Tibial nerve (tissue), 4 donors: ENCODE measurements at regions not wholly inside any gene's neighbourhood (a gene's known extent, or its start where the extent isn't known, plus 50 kb on each side); places are given as distances from the start of the nearest gene placed in this dataset.

Source experiments
- DNase-seq, 2 donors: peaks; one replicate each; pipeline ENCODE4 v3.0.0-alpha.2; 2019; ENCODE audit warnings: low spot score in 2 of 2
- H3K27ac ChIP-seq, 4 donors: fragments of 200-600 bp; sonication (generic) in 3 of 4; one replicate each; pipeline ENCODE4 v1.5.1; 2017 to 2019; ENCODE audit warnings: mild to moderate bottlenecking in 1 of 4
- H3K27me3 ChIP-seq, 2 donors: fragments of 200-600 bp; sonication (generic) in 1 of 2; one replicate each; pipeline versions ENCODE4 v1.5.1 to v1.6.0; 2017 to 2019
- H3K36me3 ChIP-seq, 3 donors: fragments of 200-600 bp; sonication (generic); one replicate each; pipeline ENCODE4 v1.5.1; 2018 to 2019
- H3K4me1 ChIP-seq, 4 donors: fragments of 200-600 bp; sonication (generic) in 3 of 4; one replicate each; pipeline ENCODE4 v1.5.1; 2017 to 2019
- H3K4me3 ChIP-seq, 4 donors: fragments of 200-600 bp; sonication (generic) in 3 of 4; one replicate each; pipeline ENCODE4 v1.5.1; 2017 to 2019; ENCODE audit warnings: mild to moderate bottlenecking in 1 of 4, moderate library complexity in 1 of 4
- H3K9me3 ChIP-seq, 4 donors: fragments of 200-600 bp; sonication (generic) in 3 of 4; one replicate each; pipeline ENCODE4 v1.5.1; 2017 to 2019
- EP300 ChIP-seq, 2 donors: sonication (generic); formaldehyde crosslinking; IDR thresholded peaks; one replicate each; pipeline ENCODE4 v1.6.1; 2017; ENCODE audit warnings: antibody characterized with exemption in 2 of 2, mild to moderate bottlenecking in 1 of 2
- POLR2A ChIP-seq, 2 donors: fragments of 450-650 bp; IDR thresholded peaks; one replicate each; pipeline ENCODE4 v1.6.1; 2017; ENCODE audit warnings: antibody characterized with exemption in 2 of 2, mild to moderate bottlenecking in 2 of 2, moderate library complexity in 2 of 2
- WGBS, 2 donors: methylation state at CpG; one replicate each; pipeline ENCODE4 v1.1.5; 2018; 5-methylcytosine and 5-hydroxymethylcytosine counted together
- TF ChIP-seq, protein P1 (sequence below), 5 experiments: fragments of 200-600 bp in 3 of 5; fragments of 450-650 bp in 2 of 5; sonication (generic) in 3 of 5; IDR thresholded peaks; one replicate each; pipeline ENCODE4 v1.5.1; 2016 to 2019; ENCODE audit warnings: antibody characterized with exemption in 5 of 5, mild to moderate bottlenecking in 3 of 5, moderate library complexity in 2 of 5

GRCh38 chr2:53347269-53347668 lies 420.3 kb upstream of the CHAC2 start:
- WGBS, 2 donors = 83 to 84% methylated on average over 3 of the region's 3 CpGs
- Histone ChIP-seq H3K27me3 (no peaks in the 10 kb centered on the region), H3K4me1 (no peaks in the 10 kb centered on the region)

GRCh38 chr2:53342248-53342647 lies 425.4 kb upstream of the CHAC2 start:
- Histone ChIP-seq H3K4me1 (no peaks in the 10 kb centered on the region), H3K4me3 (no peak overlapping the region), H3K27ac (no peak overlapping the region), H3K27me3 (no peaks in the 10 kb centered on the region), H3K36me3 (no peaks in the 10 kb centered on the region), H3K9me3 (no peaks in the 10 kb centered on the region)
- TF ChIP-seq EP300 (IDR thresholded peaks at IDR 0.05) = no peak
- WGBS, 2 donors = 93 to 98% methylated on average over 4 of the region's 4 CpGs
- DNase-seq = no peak

More at GRCh38 chr2:53347269-53347668, 420.3 kb upstream of the CHAC2 start:
- Histone ChIP-seq H3K36me3 (no peaks in the 10 kb centered on the region), H3K9me3 (peaks cover 0 to 3% (median 0%) of the 10 kb centered on the region in 4 donors), H3K27ac (no peak overlapping the region), H3K4me3 (no peak overlapping the region)
- no peak for DNase-seq
- TF ChIP-seq POLR2A (IDR thresholded peaks at IDR 0.05) = no peak
- TF ChIP-seq, protein P1, sequence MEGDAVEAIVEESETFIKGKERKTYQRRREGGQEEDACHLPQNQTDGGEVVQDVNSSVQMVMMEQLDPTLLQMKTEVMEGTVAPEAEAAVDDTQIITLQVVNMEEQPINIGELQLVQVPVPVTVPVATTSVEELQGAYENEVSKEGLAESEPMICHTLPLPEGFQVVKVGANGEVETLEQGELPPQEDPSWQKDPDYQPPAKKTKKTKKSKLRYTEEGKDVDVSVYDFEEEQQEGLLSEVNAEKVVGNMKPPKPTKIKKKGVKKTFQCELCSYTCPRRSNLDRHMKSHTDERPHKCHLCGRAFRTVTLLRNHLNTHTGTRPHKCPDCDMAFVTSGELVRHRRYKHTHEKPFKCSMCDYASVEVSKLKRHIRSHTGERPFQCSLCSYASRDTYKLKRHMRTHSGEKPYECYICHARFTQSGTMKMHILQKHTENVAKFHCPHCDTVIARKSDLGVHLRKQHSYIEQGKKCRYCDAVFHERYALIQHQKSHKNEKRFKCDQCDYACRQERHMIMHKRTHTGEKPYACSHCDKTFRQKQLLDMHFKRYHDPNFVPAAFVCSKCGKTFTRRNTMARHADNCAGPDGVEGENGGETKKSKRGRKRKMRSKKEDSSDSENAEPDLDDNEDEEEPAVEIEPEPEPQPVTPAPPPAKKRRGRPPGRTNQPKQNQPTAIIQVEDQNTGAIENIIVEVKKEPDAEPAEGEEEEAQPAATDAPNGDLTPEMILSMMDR (IDR thresholded peaks at IDR 0.05) = no peak
- no peak for TF ChIP-seq EP300 (IDR thresholded peaks at IDR 0.05)

- no peak overlapping the region for H3K27ac ChIP-seq
- H3K4me3 ChIP-seq = no peak overlapping the region
- TF ChIP-seq EP300 (IDR thresholded peaks at IDR 0.05) (no peak), POLR2A (IDR thresholded peaks at IDR 0.05) (no peak)
- TF ChIP-seq, protein P1 (IDR thresholded peaks at IDR 0.05) = no peak
- H3K4me1 ChIP-seq = no peaks in the 10 kb centered on the region
- 52 to 60% methylated on average over 4 of the region's 4 CpGs for WGBS, 2 donors
- H3K36me3 ChIP-seq = no peaks in the 10 kb centered on the region
- H3K27me3 ChIP-seq = no peaks in the 10 kb centered on the region
- DNase-seq = no peak
- no peaks in the 10 kb centered on the region for H3K9me3 ChIP-seq
Observed at GRCh38 chr2:53334610-53335009, 433.0 kb upstream of the CHAC2 start.

- H3K27me3 ChIP-seq = no peaks in the 10 kb centered on the region
- H3K36me3 ChIP-seq = no peaks in the 10 kb centered on the region
- no peaks in the 10 kb centered on the region for H3K4me1 ChIP-seq
- H3K27ac ChIP-seq = no peak overlapping the region
- whole genome bisulfite sequencing, 2 donors = 85 to 92% methylated on average over 2 of the region's 2 CpGs
- no peaks in the 10 kb centered on the region for H3K9me3 ChIP-seq
- TF ChIP-seq POLR2A (IDR thresholded peaks at IDR 0.05) = no peak
- TF ChIP-seq, protein P1 (IDR thresholded peaks at IDR 0.05) = no peak
- TF ChIP-seq EP300 (IDR thresholded peaks at IDR 0.05) = no peak
- no peak overlapping the region for H3K4me3 ChIP-seq
- no peak for DNase-seq
Observed at GRCh38 chr2:53331667-53332066, 435.9 kb upstream of the CHAC2 start.

GRCh38 chr2:53317861-53318260 lies 449.7 kb upstream of the CHAC2 start:
- Histone ChIP-seq H3K27me3 (no peaks in the 10 kb centered on the region), H3K9me3 (peaks cover 0 to 4% (median 0%) of the 10 kb centered on the region in 4 donors), H3K27ac (no peak overlapping the region), H3K36me3 (no peaks in the 10 kb centered on the region), H3K4me1 (no peaks in the 10 kb centered on the region), H3K4me3 (no peak overlapping the region)
- WGBS, 2 donors = 59 to 70% methylated on average over 5 of the region's 5 CpGs
- DNase-seq = no peak
- no peak for TF ChIP-seq EP300 (IDR thresholded peaks at IDR 0.05)
- TF ChIP-seq, protein P1 (IDR thresholded peaks at IDR 0.05) = no peak
- TF ChIP-seq POLR2A (IDR thresholded peaks at IDR 0.05) = no peak

DNA sequence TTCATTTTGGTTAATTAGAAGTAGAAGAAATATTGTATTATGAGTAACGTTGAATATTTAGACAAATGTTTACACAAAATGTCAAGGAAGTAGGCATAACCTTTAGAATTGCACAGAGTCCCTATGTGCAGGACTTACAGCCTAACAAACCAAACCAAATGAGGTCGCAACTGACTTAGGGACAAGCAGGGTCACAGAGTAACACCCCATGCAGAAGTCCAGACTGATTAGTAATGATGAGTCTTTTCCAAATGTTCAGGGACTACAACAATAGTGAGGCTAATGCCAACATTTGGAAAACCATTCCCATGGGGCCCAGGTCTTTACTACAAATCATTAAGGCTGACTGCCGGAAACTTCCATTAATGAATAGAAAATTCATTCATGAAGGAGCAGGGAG lies 452.5 kb upstream of the CHAC2 start:
- TF ChIP-seq, protein P1 (IDR thresholded peaks at IDR 0.05) = no peak
- TF ChIP-seq POLR2A (IDR thresholded peaks at IDR 0.05) = no peak
- no peak for TF ChIP-seq EP300 (IDR thresholded peaks at IDR 0.05)
- WGBS, 2 donors = 43 to 47% methylated on average over 3 of the region's 3 CpGs
- H3K4me3 ChIP-seq = no peak overlapping the region

More for the DNA sequence above, 452.5 kb upstream of the CHAC2 start:
- no peak overlapping the region for H3K27ac ChIP-seq
- no peaks in the 10 kb centered on the region for H3K36me3 ChIP-seq
- peaks cover 0 to 4% (median 0%) of the 10 kb centered on the region in 4 donors for H3K9me3 ChIP-seq
- H3K4me1 ChIP-seq = no peaks in the 10 kb centered on the region
- no peak for DNase-seq
- H3K27me3 ChIP-seq = no peaks in the 10 kb centered on the region
